ENCODE measurements at regions not wholly inside any gene's neighbourhood (a gene's known extent, or its start where the extent isn't known, plus 50 kb on each side); places are given as distances from the start of the nearest gene placed in this dataset.
"Not testable (repeated sequence)": the region's sequence is repeated elsewhere in the genome, so short reads cannot be mapped to it uniquely, and the experiment has no call there.

DNA sequence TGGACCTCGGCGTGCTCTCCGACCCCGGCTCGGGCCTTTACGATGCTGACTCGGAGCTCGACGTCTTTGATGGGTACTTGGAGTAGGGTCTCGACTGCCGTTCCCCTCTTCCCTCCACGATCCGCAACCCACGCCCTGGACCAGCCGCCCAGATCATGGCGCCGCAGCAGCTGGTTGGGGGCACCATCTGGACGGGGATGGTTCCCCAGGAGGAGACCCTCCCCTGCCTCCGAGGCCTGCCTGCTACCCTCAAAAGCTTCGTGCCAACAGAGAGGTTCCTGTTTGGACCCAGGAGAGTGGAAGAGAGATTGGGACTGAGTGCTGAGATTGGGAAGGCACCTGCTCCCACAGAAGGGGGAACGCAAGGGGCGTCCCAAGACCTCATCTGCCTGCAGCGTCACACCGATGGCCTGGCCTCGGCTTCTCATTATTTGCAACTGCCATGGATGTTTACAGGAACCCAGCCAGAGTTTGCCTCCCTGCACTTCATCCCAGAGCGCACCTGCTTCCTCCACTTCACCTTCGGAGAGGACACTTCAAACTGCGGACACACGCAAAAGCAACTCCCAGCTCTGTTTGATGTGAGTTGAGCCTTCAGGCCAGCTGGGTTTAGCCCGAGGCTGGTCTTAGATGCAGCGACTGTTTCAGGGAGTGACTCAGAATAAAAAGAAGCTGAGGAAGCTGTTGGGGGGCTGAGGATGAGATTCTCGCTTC, 58.9 kb downstream of the GOLGA6L7 start:
- H3K27ac Mint-ChIP-seq; intact Hi-C loops (cut with micrococcal nuclease); CTCF ChIA-PET; POLR2A ChIA-PET; H3K36me3 Mint-ChIP-seq (ENCODE audit: low read depth); H3K9me3 Mint-ChIP-seq; H3K4me1 Mint-ChIP-seq (ENCODE audit: low read depth): not testable (repeated sequence)
- peak; percentile 67 for ATAC-seq
- DNase-seq: peak; percentile 56
- peaks cover 26% of the 10 kb centered on the region for H3K27me3 Mint-ChIP-seq
- peak overlapping the region; percentile 63 for H3K4me3 Mint-ChIP-seq

DNA sequence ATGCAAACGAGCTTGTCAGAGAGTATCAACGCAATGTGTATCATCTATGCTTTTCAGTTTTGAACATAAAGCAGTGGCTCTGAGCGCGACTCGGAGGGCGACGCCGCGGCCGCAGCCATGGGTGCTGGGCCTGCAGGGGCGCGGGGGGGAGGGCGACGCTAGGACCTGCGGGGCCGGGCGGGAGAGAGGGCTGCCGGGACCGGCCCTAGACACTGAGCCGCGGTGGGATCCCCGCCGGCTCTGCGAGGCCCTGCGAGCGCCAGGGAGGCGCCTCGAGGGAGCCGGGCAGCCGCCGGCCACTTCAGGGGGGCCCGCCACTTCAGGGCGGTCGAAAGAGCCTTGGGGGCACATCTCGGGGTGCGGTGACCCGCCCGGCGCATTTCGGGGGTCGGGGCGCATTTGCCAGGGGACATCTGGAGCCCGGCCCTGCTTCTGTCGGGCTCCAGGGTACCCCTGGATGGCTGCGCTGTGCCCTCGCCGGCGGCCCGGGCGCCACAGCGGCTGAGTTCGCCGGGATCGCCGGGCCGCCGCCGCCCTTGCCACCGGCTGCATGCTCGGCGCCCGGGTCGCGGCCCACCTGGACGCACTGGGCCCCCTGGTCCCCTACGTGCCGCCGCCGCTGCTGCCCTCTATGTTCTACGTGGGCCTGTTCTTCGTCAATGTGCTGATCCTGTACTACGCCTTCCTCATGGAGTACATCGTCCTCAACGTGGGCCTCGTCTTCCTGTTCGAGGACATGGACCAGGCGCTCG, 59.6 kb downstream of the GOLGA6L7 start:
- H3K9me3 Mint-ChIP-seq; POLR2A ChIA-PET; H3K27ac Mint-ChIP-seq; H3K4me1 Mint-ChIP-seq (ENCODE audit: low read depth); DNase-seq; H3K36me3 Mint-ChIP-seq (ENCODE audit: low read depth); CTCF ChIA-PET; intact Hi-C loops (cut with micrococcal nuclease): not testable (repeated sequence)
- Mint-ChIP-seq H3K27me3 (peaks cover 26% of the 10 kb centered on the region), H3K4me3 (peak overlapping the region; percentile 63)
- peak; percentile 65 for ATAC-seq

DNA sequence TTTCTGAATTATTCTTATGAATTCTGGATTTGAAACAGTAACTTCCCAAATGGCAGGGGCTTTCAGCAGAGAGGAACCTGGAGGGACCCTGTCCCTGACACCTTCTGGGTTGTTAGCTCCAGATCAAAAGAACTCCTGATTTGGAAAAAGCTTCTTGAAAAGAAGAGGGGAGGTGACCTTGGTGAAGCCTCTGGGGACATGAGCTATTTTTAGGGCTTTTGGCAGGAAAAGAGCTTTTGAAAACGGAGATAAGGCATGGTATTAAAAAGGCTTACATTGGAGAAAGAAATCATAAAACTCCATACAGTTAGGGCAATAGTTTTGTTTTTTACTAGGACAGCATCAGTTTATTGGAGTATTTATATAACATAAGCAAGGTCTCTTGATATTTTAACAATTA, 60.3 kb downstream of the GOLGA6L7 start:
- CTCF ChIA-PET; intact Hi-C loops (cut with micrococcal nuclease); ATAC-seq; H3K4me3 Mint-ChIP-seq; H3K36me3 Mint-ChIP-seq (ENCODE audit: low read depth); DNase-seq; H3K4me1 Mint-ChIP-seq (ENCODE audit: low read depth); H3K9me3 Mint-ChIP-seq; H3K27ac Mint-ChIP-seq; POLR2A ChIA-PET: not testable (repeated sequence)
- H3K27me3 Mint-ChIP-seq: peaks cover 24% of the 10 kb centered on the region

DNA sequence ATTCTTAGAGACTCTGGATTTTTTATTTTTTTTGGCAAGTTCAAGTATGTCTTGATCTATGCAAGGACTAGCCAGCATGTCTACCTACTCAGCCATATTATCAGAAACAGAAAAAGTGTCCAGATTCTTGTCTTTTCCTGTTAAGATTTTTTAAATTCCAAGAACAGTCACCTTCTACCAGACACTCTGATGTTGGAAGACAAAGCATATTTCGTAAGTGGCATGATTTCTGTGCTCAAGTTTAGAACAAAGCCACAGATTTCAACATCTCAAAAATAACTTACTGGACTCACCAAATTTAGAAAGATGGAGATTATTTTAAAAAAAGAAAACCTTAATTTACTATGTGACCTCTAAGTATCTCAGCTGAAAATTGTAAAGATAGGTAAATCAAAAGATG, 61.9 kb downstream of the GOLGA6L7 start:
- TF ChIP-seq, protein P1, sequence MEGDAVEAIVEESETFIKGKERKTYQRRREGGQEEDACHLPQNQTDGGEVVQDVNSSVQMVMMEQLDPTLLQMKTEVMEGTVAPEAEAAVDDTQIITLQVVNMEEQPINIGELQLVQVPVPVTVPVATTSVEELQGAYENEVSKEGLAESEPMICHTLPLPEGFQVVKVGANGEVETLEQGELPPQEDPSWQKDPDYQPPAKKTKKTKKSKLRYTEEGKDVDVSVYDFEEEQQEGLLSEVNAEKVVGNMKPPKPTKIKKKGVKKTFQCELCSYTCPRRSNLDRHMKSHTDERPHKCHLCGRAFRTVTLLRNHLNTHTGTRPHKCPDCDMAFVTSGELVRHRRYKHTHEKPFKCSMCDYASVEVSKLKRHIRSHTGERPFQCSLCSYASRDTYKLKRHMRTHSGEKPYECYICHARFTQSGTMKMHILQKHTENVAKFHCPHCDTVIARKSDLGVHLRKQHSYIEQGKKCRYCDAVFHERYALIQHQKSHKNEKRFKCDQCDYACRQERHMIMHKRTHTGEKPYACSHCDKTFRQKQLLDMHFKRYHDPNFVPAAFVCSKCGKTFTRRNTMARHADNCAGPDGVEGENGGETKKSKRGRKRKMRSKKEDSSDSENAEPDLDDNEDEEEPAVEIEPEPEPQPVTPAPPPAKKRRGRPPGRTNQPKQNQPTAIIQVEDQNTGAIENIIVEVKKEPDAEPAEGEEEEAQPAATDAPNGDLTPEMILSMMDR (IDR thresholded peaks at IDR 0.05): no peak
- POLR2A ChIA-PET: no interaction called here
- no peak overlapping the region for H3K27ac Mint-ChIP-seq
- H3K4me1 Mint-ChIP-seq (ENCODE audit: low read depth): peaks cover 5% of the 10 kb centered on the region
- H3K9me3 Mint-ChIP-seq: no peaks in the 10 kb centered on the region
- H3K27me3 Mint-ChIP-seq: peaks cover 23% of the 10 kb centered on the region
- intact Hi-C loops (cut with micrococcal nuclease): no loop called here
- no peak overlapping the region for H3K4me3 Mint-ChIP-seq
- CTCF ChIA-PET: interaction anchor here (1.2 kb wide), 1 partner anchor 189 kb away, joined by 3 read pairs; no protein-coding TSS in a partner anchor
- no peaks in the 10 kb centered on the region for H3K36me3 Mint-ChIP-seq (ENCODE audit: low read depth)
- no peak for ATAC-seq
- DNase-seq: no peak

DNA sequence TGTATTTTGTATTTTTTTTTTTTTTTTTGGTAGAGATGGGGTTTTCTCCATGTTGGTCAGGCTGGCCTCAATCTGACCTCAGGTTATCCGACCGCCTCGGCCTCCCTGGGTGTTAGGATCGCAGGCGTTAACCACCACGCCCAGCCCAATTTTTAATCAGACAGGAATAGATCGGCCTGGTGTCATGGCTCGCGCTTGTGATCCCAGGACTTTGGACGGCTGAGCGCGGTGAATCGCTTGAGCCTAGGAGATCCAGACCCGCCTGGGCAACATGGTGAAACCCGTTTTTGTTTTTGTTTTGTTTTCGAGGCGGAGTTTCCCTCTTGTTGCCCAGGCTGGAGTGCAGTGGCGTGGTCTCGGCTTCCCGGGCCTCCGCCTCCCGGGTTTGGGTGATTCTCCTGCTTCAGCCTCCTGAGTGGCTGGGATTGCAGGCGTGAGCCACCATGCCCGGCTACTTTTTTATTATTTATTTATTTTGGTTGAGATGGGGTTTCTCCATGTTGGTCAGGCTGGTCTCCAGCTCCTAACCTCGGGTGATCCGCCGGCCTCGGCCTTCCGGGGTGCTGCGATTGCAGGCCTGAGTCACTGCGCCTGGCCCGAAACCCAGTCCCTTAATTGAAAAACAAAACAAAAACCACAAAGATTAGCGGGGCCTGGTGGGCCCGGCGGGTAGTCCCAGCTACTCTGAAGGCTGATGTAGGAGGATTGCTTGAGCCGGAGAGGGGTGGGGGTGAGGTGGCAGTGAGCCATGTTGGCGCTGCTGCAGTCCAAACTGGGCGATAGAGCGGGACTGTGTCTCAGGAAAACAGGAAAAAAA, 63.9 kb downstream of the GOLGA6L7 start:
- POLR2A ChIA-PET; intact Hi-C loops (cut with micrococcal nuclease); H3K36me3 Mint-ChIP-seq (ENCODE audit: low read depth); H3K27ac Mint-ChIP-seq; H3K9me3 Mint-ChIP-seq; ATAC-seq; H3K4me3 Mint-ChIP-seq; CTCF ChIA-PET; H3K4me1 Mint-ChIP-seq (ENCODE audit: low read depth); DNase-seq: not testable (repeated sequence)
- peaks cover 18% of the 10 kb centered on the region for H3K27me3 Mint-ChIP-seq

DNA sequence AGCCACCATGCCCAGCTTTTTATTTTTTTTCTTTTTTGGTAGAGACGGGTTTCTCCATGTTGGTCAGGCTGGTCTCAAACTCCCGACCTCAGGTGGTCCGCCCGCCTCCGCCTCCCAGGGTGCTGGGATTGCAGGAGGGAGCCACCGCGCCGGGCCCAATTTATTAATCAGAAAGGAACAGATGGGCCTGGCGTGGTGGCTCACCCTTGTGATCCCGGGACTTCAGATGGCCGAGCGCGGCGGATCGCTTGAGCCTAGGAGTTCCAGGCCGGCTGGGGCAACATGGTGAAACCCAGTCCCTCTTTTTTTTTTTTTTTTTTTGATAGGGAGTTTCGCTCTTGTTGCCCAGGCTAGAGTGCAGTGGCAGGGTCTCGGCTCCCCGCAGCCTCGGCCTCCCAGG, 64.6 kb downstream of the GOLGA6L7 start:
- no peaks in the 10 kb centered on the region for H3K36me3 Mint-ChIP-seq (ENCODE audit: low read depth)
- no peak overlapping the region for H3K27ac Mint-ChIP-seq
- peaks cover 15% of the 10 kb centered on the region for H3K27me3 Mint-ChIP-seq
- no peaks in the 10 kb centered on the region for H3K9me3 Mint-ChIP-seq
- H3K4me1 Mint-ChIP-seq (ENCODE audit: low read depth): no peaks in the 10 kb centered on the region
- ATAC-seq (no peak), DNase-seq (no peak)
- TF ChIP-seq, protein P1 (IDR thresholded peaks at IDR 0.05): no peak
- CTCF ChIA-PET: no interaction called here
- POLR2A ChIA-PET: no interaction called here
- intact Hi-C loops (cut with micrococcal nuclease): no loop called here
- H3K4me3 Mint-ChIP-seq: no peak overlapping the region

Data from activated CD8-positive, alpha-beta T cell treated with anti-CD3 and anti-CD28 coated beads for 36 hours (primary cell).